ENCODE measurements at regions not wholly inside any gene's neighbourhood (a gene's known extent, or its start where the extent isn't known, plus 50 kb on each side); places are given as distances from the start of the nearest gene placed in this dataset.

DNA sequence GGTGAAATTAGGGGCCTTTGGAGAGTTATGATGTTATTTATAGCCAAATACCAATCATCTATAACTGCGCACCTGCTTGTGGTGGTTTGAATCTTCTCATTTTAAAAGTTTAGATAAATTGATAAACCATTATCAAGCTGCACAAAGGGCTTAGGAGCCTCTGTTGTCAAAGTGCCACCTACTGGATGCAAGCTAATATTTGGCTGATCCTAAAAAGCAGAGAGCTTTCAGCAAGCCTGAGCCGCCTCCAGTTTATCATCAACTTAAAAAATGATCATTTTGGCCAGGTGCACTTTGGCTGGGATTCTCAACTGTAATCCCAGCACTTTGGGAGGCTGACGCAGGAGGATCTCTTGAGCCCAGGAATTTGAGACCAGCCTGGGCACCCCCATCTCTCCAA, 58.5 kb upstream of the ATXN1 start:
- DNase-seq (no peak), ATAC-seq (no peak)
- Histone ChIP-seq H3K27ac (no peak overlapping the region), H3K9me3 (no peaks in the 10 kb centered on the region), H3K27me3 (ENCODE audit: low read depth) (no peaks in the 10 kb centered on the region), H3K4me1 (no peaks in the 10 kb centered on the region), H3K4me3 (no peak overlapping the region), H3K36me3 (no peaks in the 10 kb centered on the region)
- intact Hi-C loops (cut with DNase I): no loop called here
- TF ChIP-seq, protein P1, sequence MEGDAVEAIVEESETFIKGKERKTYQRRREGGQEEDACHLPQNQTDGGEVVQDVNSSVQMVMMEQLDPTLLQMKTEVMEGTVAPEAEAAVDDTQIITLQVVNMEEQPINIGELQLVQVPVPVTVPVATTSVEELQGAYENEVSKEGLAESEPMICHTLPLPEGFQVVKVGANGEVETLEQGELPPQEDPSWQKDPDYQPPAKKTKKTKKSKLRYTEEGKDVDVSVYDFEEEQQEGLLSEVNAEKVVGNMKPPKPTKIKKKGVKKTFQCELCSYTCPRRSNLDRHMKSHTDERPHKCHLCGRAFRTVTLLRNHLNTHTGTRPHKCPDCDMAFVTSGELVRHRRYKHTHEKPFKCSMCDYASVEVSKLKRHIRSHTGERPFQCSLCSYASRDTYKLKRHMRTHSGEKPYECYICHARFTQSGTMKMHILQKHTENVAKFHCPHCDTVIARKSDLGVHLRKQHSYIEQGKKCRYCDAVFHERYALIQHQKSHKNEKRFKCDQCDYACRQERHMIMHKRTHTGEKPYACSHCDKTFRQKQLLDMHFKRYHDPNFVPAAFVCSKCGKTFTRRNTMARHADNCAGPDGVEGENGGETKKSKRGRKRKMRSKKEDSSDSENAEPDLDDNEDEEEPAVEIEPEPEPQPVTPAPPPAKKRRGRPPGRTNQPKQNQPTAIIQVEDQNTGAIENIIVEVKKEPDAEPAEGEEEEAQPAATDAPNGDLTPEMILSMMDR (IDR thresholded peaks at IDR 0.05): no peak

DNA sequence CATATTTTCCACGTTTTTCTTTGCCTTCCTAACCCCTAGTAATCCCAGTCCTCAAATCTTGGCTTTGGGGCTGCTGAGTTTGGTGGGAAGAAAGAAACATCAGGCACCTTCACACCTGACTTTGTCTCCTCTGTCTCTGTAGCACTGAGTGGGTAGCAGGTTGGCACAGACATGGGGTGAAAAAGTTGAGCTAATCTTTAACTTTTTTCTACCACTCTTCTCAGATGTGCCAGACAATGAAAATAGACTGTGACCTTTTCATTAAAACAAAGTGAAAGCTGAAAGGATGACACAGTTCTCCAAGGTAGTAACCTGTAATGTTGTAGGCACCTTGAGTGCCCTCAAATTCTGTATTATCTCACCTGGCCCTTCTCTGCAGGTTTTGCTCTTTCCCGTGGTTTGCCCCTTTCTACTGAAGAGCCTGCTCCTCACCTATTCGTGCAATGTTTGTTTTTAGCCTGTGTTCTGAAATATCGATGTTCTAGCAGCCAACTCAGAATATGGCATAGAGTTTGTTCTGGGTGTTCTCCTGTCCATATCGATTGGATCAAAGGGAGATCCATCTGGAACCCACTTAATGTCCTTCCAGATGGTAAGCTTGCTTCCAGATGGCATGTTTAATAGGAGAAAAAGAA, 57.8 kb upstream of the ATXN1 start:
- no peak for ATAC-seq
- intact Hi-C loops (cut with DNase I): no loop called here
- Histone ChIP-seq H3K36me3 (no peaks in the 10 kb centered on the region), H3K9me3 (no peaks in the 10 kb centered on the region), H3K4me3 (no peak overlapping the region), H3K27me3 (ENCODE audit: low read depth) (no peaks in the 10 kb centered on the region), H3K4me1 (no peaks in the 10 kb centered on the region), H3K27ac (no peak overlapping the region)
- no peak for DNase-seq
- TF ChIP-seq, protein P1 (IDR thresholded peaks at IDR 0.05): no peak

DNA sequence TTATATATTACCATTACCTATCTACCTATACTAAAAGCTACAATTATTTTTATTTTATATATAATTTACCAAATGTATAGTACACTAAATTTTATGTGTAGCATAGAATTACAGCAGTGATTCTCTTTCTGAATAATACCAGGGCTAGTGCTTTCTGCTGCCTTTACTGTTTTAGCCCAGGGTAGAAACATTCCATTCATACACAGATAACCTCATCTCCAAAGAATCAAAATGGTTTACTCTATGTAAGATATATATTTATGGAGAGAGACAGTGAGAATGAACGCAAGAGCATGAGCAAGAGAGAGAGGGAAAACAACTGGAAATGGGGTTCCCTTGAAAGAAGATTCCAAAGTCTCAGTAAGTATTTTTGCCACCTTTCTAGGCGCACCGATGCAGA, 56.3 kb upstream of the ATXN1 start:
- Histone ChIP-seq H3K9me3 (peaks cover 8% of the 10 kb centered on the region), H3K27me3 (ENCODE audit: low read depth) (no peaks in the 10 kb centered on the region), H3K4me3 (no peak overlapping the region), H3K36me3 (no peaks in the 10 kb centered on the region), H3K4me1 (no peaks in the 10 kb centered on the region), H3K27ac (no peak overlapping the region)
- intact Hi-C loops (cut with DNase I): no loop called here
- DNase-seq (no peak), ATAC-seq (no peak)
- TF ChIP-seq, protein P1 (IDR thresholded peaks at IDR 0.05): no peak

DNA sequence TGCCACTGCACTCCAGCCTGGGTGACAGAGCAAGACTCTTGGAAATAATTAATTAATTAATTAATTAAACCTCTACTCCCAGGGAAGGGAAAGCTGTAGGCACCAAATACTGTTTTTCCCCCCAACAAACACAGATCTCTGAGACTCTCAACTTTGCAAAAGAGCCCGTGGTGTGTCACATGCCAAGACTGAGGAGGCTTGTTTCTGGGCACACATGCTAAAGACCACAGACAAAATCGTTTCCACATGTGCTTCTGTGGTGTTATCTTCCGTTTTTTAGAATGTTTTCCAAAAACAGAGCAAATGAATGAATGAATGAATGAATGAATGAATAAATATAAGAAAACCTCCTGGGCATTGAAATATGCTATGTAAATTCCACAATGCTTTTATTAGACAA, 55.6 kb upstream of the ATXN1 start:
- ATAC-seq: no peak
- no peak for DNase-seq
- Histone ChIP-seq H3K4me3 (no peak overlapping the region), H3K9me3 (peaks cover 14% of the 10 kb centered on the region), H3K4me1 (no peaks in the 10 kb centered on the region), H3K36me3 (no peaks in the 10 kb centered on the region), H3K27ac (no peak overlapping the region), H3K27me3 (ENCODE audit: low read depth) (no peaks in the 10 kb centered on the region)
- TF ChIP-seq, protein P1 (IDR thresholded peaks at IDR 0.05): no peak
- intact Hi-C loops (cut with DNase I): no loop called here

DNA sequence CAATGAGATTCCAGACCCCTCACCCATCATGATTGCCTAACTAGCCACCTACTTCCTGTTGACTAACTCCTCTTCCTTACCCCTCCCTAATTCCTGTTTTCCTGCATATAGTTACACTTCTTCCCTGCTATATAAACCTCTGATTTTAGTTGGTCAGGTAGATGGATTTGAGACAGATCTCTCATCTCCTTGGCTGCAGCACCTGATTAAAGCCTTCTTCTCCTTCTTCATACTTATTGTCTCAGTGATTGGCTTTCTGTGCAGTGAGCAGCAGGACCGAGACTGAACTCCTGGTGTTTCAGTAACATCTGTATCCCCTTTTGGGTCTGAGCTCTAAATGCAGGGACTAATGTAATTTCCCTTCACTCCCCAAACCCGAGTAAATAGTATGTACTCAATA, 51.7 kb upstream of the ATXN1 start:
- Histone ChIP-seq H3K4me3 (no peak overlapping the region), H3K4me1 (no peaks in the 10 kb centered on the region), H3K27ac (no peak overlapping the region), H3K9me3 (peaks cover 21% of the 10 kb centered on the region), H3K27me3 (ENCODE audit: low read depth) (no peaks in the 10 kb centered on the region), H3K36me3 (no peaks in the 10 kb centered on the region)
- ATAC-seq (no peak), DNase-seq (no peak)
- intact Hi-C loops (cut with DNase I): no loop called here
- TF ChIP-seq, protein P1 (IDR thresholded peaks at IDR 0.05): no peak

Measured in lower lobe of right lung (tissue), 2 donors.